ENCODE measurements at regions not wholly inside any gene's neighbourhood (a gene's known extent, or its start where the extent isn't known, plus 50 kb on each side); places are given as distances from the start of the nearest gene placed in this dataset.

- peaks cover 0 to 3% (median 0%) of the 10 kb centered on the region in 5 donors for H3K4me1 ChIP-seq (ENCODE audit: control insufficient read depth in 5 of 5, insufficient read depth in 5 of 5, low read length in 5 of 5)
- DNase-seq (peak in 2 of 3 donors; percentile 65 to 69), ATAC-seq (ENCODE audit: insufficient read depth, low FRiP score) (no peak)
- peaks cover 0 to 3% (median 0%) of the 10 kb centered on the region in 3 donors for H3K27me3 ChIP-seq (ENCODE audit: control insufficient read depth in 3 of 3, insufficient read depth in 3 of 3, low read length in 2 of 3)
- no peak overlapping the region for H3K27ac ChIP-seq (ENCODE audit: low read depth in 1 of 2, low read length in 1 of 2)
- TF ChIP-seq, protein P1, sequence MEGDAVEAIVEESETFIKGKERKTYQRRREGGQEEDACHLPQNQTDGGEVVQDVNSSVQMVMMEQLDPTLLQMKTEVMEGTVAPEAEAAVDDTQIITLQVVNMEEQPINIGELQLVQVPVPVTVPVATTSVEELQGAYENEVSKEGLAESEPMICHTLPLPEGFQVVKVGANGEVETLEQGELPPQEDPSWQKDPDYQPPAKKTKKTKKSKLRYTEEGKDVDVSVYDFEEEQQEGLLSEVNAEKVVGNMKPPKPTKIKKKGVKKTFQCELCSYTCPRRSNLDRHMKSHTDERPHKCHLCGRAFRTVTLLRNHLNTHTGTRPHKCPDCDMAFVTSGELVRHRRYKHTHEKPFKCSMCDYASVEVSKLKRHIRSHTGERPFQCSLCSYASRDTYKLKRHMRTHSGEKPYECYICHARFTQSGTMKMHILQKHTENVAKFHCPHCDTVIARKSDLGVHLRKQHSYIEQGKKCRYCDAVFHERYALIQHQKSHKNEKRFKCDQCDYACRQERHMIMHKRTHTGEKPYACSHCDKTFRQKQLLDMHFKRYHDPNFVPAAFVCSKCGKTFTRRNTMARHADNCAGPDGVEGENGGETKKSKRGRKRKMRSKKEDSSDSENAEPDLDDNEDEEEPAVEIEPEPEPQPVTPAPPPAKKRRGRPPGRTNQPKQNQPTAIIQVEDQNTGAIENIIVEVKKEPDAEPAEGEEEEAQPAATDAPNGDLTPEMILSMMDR (IDR thresholded peaks at IDR 0.05; ENCODE audit: control extremely low read depth, extremely low read depth) = no peak
- H3K9ac ChIP-seq (ENCODE audit: insufficient read depth in 1 of 2, low read length in 2 of 2) = no peak overlapping the region
- no peaks in the 10 kb centered on the region for H3K36me3 ChIP-seq (ENCODE audit: control insufficient read depth in 4 of 4, insufficient read depth in 4 of 4, low read length in 4 of 4)
- peaks cover 0 to 2% (median 0%) of the 10 kb centered on the region in 4 donors for H3K9me3 ChIP-seq (ENCODE audit: control insufficient read depth in 4 of 4, insufficient read depth in 3 of 4, low read length in 3 of 4)
- no peak overlapping the region for H3K4me3 ChIP-seq
- 46 to 49% methylated on average over 7 of the region's 7 CpGs for WGBS, 2 donors
Measured at GRCh38 chr20:60921022-60921622, 330.9 kb upstream of the CDH4 start.

- Histone ChIP-seq H3K4me1 (ENCODE audit: control insufficient read depth in 5 of 5, insufficient read depth in 5 of 5, low read length in 5 of 5) (peaks cover 0 to 5% (median 0%) of the 10 kb centered on the region in 5 donors), H3K4me3 (no peak overlapping the region), H3K9ac (ENCODE audit: insufficient read depth in 1 of 2, low read length in 2 of 2) (no peak overlapping the region), H3K27ac (ENCODE audit: low read depth in 1 of 2, low read length in 1 of 2) (no peak overlapping the region), H3K36me3 (ENCODE audit: control insufficient read depth in 4 of 4, insufficient read depth in 4 of 4, low read length in 4 of 4) (no peaks in the 10 kb centered on the region), H3K9me3 (ENCODE audit: control insufficient read depth in 4 of 4, insufficient read depth in 3 of 4, low read length in 3 of 4) (peaks cover 0 to 2% (median 0%) of the 10 kb centered on the region in 4 donors), H3K27me3 (ENCODE audit: control insufficient read depth in 3 of 3, insufficient read depth in 3 of 3, low read length in 2 of 3) (peaks cover 0 to 2% (median 0%) of the 10 kb centered on the region in 3 donors)
- ATAC-seq (ENCODE audit: insufficient read depth, low FRiP score) = no peak
- WGBS, 2 donors = 71 to 78% methylated on average over 4 of the region's 4 CpGs
- TF ChIP-seq, protein P1 (IDR thresholded peaks at IDR 0.05; ENCODE audit: control extremely low read depth, extremely low read depth) = no peak
- no peak for DNase-seq
Measured at GRCh38 chr20:60926831-60927230, 325.2 kb upstream of the CDH4 start.

- no peak for DNase-seq
- Histone ChIP-seq H3K27me3 (ENCODE audit: control insufficient read depth in 3 of 3, insufficient read depth in 3 of 3, low read length in 2 of 3) (peaks cover 0 to 2% (median 0%) of the 10 kb centered on the region in 3 donors), H3K9ac (ENCODE audit: insufficient read depth in 1 of 2, low read length in 2 of 2) (no peak overlapping the region), H3K4me1 (ENCODE audit: control insufficient read depth in 5 of 5, insufficient read depth in 5 of 5, low read length in 5 of 5) (peaks cover 0 to 5% (median 0%) of the 10 kb centered on the region in 5 donors), H3K36me3 (ENCODE audit: control insufficient read depth in 4 of 4, insufficient read depth in 4 of 4, low read length in 4 of 4) (no peaks in the 10 kb centered on the region), H3K9me3 (ENCODE audit: control insufficient read depth in 4 of 4, insufficient read depth in 3 of 4, low read length in 3 of 4) (peaks cover 0 to 2% (median 0%) of the 10 kb centered on the region in 4 donors), H3K4me3 (no peak overlapping the region), H3K27ac (ENCODE audit: low read depth in 1 of 2, low read length in 1 of 2) (no peak overlapping the region)
- ATAC-seq (ENCODE audit: insufficient read depth, low FRiP score) = no peak
- 87 to 95% methylated on average over 1 of the region's 1 CpG for WGBS, 2 donors
- TF ChIP-seq, protein P1 (IDR thresholded peaks at IDR 0.05; ENCODE audit: control extremely low read depth, extremely low read depth) = no peak
Measured at GRCh38 chr20:60928341-60928740, 323.7 kb upstream of the CDH4 start.

Data from lung (tissue), 11 donors.